Prostate gland (tissue), 2 donors: ENCODE measurements at regions not wholly inside any gene's neighbourhood (a gene's known extent, or its start where the extent isn't known, plus 50 kb on each side); places are given as distances from the start of the nearest gene placed in this dataset.

Experiments
- CTCF ChIP-seq, 4 experiments: fragments of 200-600 bp in 2 of 4; fragments of 450-650 bp in 2 of 4; sonication (generic) in 2 of 4; IDR thresholded peaks; 1 replicate in 3 of 4; 2 replicates in 1 of 4; pipeline ENCODE4 v1.5.1; 2016 to 2019; ENCODE audit warnings: antibody characterized with exemption in 4 of 4, mild to moderate bottlenecking in 2 of 4, moderate library complexity in 2 of 4
- POLR2A ChIP-seq: fragments of 450-650 bp; IDR thresholded peaks from one replicate; pipeline ENCODE4 v1.6.1; 2016; ENCODE audit warnings: antibody characterized with exemption, mild to moderate bottlenecking
- POLR2AphosphoS5 ChIP-seq: sonication (generic); formaldehyde crosslinking; IDR thresholded peaks from one replicate; pipeline ENCODE4 v1.6.1; 2017; ENCODE audit warnings: antibody characterized with exemption

GRCh38 chr6:55950071-55950814 lies 74.9 kb upstream of the BMP5 start:
- TF ChIP-seq CTCF (IDR thresholded peaks at IDR 0.05) (no peak), POLR2AphosphoS5 (no peak), POLR2A (no peak)
